Ascending aorta (tissue), 2 donors: ENCODE measurements at regions not wholly inside any gene's neighbourhood (a gene's known extent, or its start where the extent isn't known, plus 50 kb on each side); places are given as distances from the start of the nearest gene placed in this dataset.
"Not testable (repeated sequence)": the region's sequence is repeated elsewhere in the genome, so short reads cannot be mapped to it uniquely, and the experiment has no call there.

Source experiments
- DNase-seq, 2 donors: peaks; one replicate each; pipeline ENCODE4 v3.0.0-alpha.2; 2019; ENCODE audit warnings: low spot score in 2 of 2
- H3K27ac ChIP-seq, 2 donors: fragments of 200-600 bp; sonication (generic); one replicate each; pipeline ENCODE4 v1.5.1; 2016 to 2017; ENCODE audit warnings: mild to moderate bottlenecking in 1 of 2
- H3K27me3 ChIP-seq: fragments of 200-600 bp; sonication (generic); one replicate; pipeline ENCODE4 v1.5.1; 2017
- H3K36me3 ChIP-seq, 2 donors: fragments of 200-600 bp; sonication (generic); one replicate each; pipeline ENCODE4 v1.5.1; 2016
- H3K4me1 ChIP-seq, 2 donors: fragments of 200-600 bp; sonication (generic); one replicate each; pipeline ENCODE4 v1.5.1; 2016 to 2017; ENCODE audit warnings: mild to moderate bottlenecking in 1 of 2
- H3K4me3 ChIP-seq, 2 donors: fragments of 200-600 bp; sonication (generic); one replicate each; pipeline ENCODE4 v1.5.1; 2016 to 2017; ENCODE audit warnings: mild to moderate bottlenecking in 1 of 2
- H3K9me3 ChIP-seq, 2 donors: fragments of 200-600 bp; sonication (generic); one replicate each; pipeline ENCODE4 v1.5.1; 2016
- CTCF ChIP-seq, 3 experiments: fragments of 200-600 bp in 2 of 3; fragments of 450-650 bp in 1 of 3; sonication (generic) in 2 of 3; IDR thresholded peaks; one replicate each; pipeline ENCODE4 v1.5.1; 2016 to 2019; ENCODE audit warnings: antibody characterized with exemption in 3 of 3, mild to moderate bottlenecking in 1 of 3, moderate library complexity in 1 of 3
- intact Hi-C: fragments of 100-400 bp; cut with DNase I; formaldehyde crosslinking; loops from one replicate; pipeline ENCODE4 v1.15.1; 2023

- Histone ChIP-seq H3K4me3 (no peak overlapping the region), H3K4me1 (no peaks in the 10 kb centered on the region), H3K27ac (no peak overlapping the region), H3K9me3 (no peaks in the 10 kb centered on the region), H3K27me3 (no peaks in the 10 kb centered on the region), H3K36me3 (no peaks in the 10 kb centered on the region)
- no peak for TF ChIP-seq CTCF (IDR thresholded peaks at IDR 0.05)
- no peak for DNase-seq
- intact Hi-C loops = no loop called here
These were observed 222.5 kb downstream of the FRK start for GRCh38 chr6:115838216-115838615.

- H3K36me3 ChIP-seq, DNase-seq, H3K4me3 ChIP-seq, intact Hi-C loops, H3K27me3 ChIP-seq, H3K27ac ChIP-seq, H3K4me1 ChIP-seq, H3K9me3 ChIP-seq: not testable (repeated sequence)
These were observed 224.3 kb downstream of the FRK start for GRCh38 chr6:115836374-115836773.

- TF ChIP-seq CTCF (IDR thresholded peaks at IDR 0.05) = no peak
- DNase-seq = no peak
- intact Hi-C loops = no loop called here
- Histone ChIP-seq H3K9me3 (no peaks in the 10 kb centered on the region), H3K36me3 (no peaks in the 10 kb centered on the region), H3K4me3 (no peak overlapping the region), H3K27me3 (no peaks in the 10 kb centered on the region), H3K27ac (no peak overlapping the region), H3K4me1 (no peaks in the 10 kb centered on the region)
These were observed 225.4 kb downstream of the FRK start for GRCh38 chr6:115835314-115835713.

GRCh38 chr6:115834542-115834941, 226.1 kb downstream of the FRK start:
- intact Hi-C loops, H3K36me3 ChIP-seq, DNase-seq: not testable (repeated sequence)

GRCh38 chr6:115832786-115833185, 227.9 kb downstream of the FRK start:
- H3K36me3 ChIP-seq = no peaks in the 10 kb centered on the region
- no peak for DNase-seq
- intact Hi-C loops = no loop called here
- no peak overlapping the region for H3K4me3 ChIP-seq
- H3K27me3 ChIP-seq = no peaks in the 10 kb centered on the region
- no peaks in the 10 kb centered on the region for H3K9me3 ChIP-seq
- H3K4me1 ChIP-seq = no peaks in the 10 kb centered on the region
- no peak for TF ChIP-seq CTCF (IDR thresholded peaks at IDR 0.05)
- H3K27ac ChIP-seq = no peak overlapping the region

More at GRCh38 chr6:115834542-115834941, 226.1 kb downstream of the FRK start:
- not testable (repeated sequence) for H3K4me1 ChIP-seq, H3K27me3 ChIP-seq, H3K9me3 ChIP-seq, H3K27ac ChIP-seq, H3K4me3 ChIP-seq

GRCh38 chr6:115832186-115832585, 228.5 kb downstream of the FRK start:
- no peaks in the 10 kb centered on the region for H3K27me3 ChIP-seq
- no peak overlapping the region for H3K27ac ChIP-seq
- no peak for DNase-seq
- intact Hi-C loops = no loop called here
- no peaks in the 10 kb centered on the region for H3K4me1 ChIP-seq
- H3K4me3 ChIP-seq = no peak overlapping the region
- no peaks in the 10 kb centered on the region for H3K9me3 ChIP-seq
- TF ChIP-seq CTCF (IDR thresholded peaks at IDR 0.05) = no peak
- no peaks in the 10 kb centered on the region for H3K36me3 ChIP-seq

GRCh38 chr6:115830895-115831294, 229.8 kb downstream of the FRK start:
- Histone ChIP-seq H3K4me3 (no peak overlapping the region), H3K27me3 (no peaks in the 10 kb centered on the region), H3K4me1 (no peaks in the 10 kb centered on the region), H3K36me3 (no peaks in the 10 kb centered on the region), H3K27ac (no peak overlapping the region), H3K9me3 (no peaks in the 10 kb centered on the region)
- no peak for TF ChIP-seq CTCF (IDR thresholded peaks at IDR 0.05)
- intact Hi-C loops = no loop called here
- no peak for DNase-seq
